SK-N-MC (cell line): ENCODE measurements at regions not wholly inside any gene's neighbourhood (a gene's known extent, or its start where the extent isn't known, plus 50 kb on each side); places are given as distances from the start of the nearest gene placed in this dataset.

Source experiments
- EZH2 ChIP-seq: fragments of 200-600 bp; sonication (generic); IDR thresholded peaks from one replicate; pipeline ENCODE4 v1.6.1; 2017; ENCODE audit warnings: antibody characterized with exemption
- FOXP2 ChIP-seq: optimal IDR thresholded peaks from 2 replicates; pipeline ENCODE3; 2011; ENCODE audit warnings: mild to moderate bottlenecking, moderate library complexity; ENCODE audit not compliant: insufficient read depth; ENCODE audit errors: extremely low read length, control extremely low read depth
- POLR2AphosphoS5 ChIP-seq: IDR thresholded peaks from 2 replicates; pipeline ENCODE4 v1.6.1; 2012; ENCODE audit warnings: mild to moderate bottlenecking, low read depth, low read length, borderline replicate concordance

- TF ChIP-seq POLR2AphosphoS5 = no peak
- no peak for TF ChIP-seq EZH2
- no peak for TF ChIP-seq FOXP2
These were observed 400.5 kb downstream of the IRX1 start for GRCh38 chr5:3995954-3996619.
